HepG2 (cell line): ENCODE measurements at regions not wholly inside any gene's neighbourhood (a gene's known extent, or its start where the extent isn't known, plus 50 kb on each side); places are given as distances from the start of the nearest gene placed in this dataset.

Experiments used
- CTCF ChIP-seq: sonication (generic); formaldehyde crosslinking; IDR thresholded peaks from 2 replicates; pipeline ENCODE4 v1.5.0; 2020; ENCODE audit warnings: mild to moderate bottlenecking, missing genetic modification reagents, moderate library complexity
- EHMT2 ChIP-seq: fragments of 200-600 bp; sonication (generic); IDR thresholded peaks from 2 replicates; pipeline ENCODE4 v1.7.0; 2017; ENCODE audit warnings: antibody characterized with exemption, low read depth, low read length, borderline replicate concordance
- ELF1 ChIP-seq: sonication (generic); formaldehyde crosslinking; IDR thresholded peaks from 2 replicates; pipeline ENCODE4 v1.4.0; 2020; ENCODE audit warnings: missing genetic modification reagents
- GRHL1 ChIP-seq: sonication (generic); formaldehyde crosslinking; conservative IDR thresholded peaks from 2 replicates; pipeline ENCODE4 v1.8.0; 2022; ENCODE audit warnings: missing genetic modification reagents
- POLR2A ChIP-seq, 2 experiments: IDR thresholded peaks; 2 replicates each; pipeline ENCODE4 v1.6.1; 2011; ENCODE audit warnings: low read depth in 2 of 2, low read length in 2 of 2, mild to moderate bottlenecking in 1 of 2, moderate library complexity in 1 of 2; ENCODE audit not compliant: insufficient read depth in 1 of 2
- TFDP1 ChIP-seq: IDR thresholded peaks from 2 replicates; pipeline ENCODE4 v1.6.1; 2016; ENCODE audit warnings: missing compliant biosample characterization, missing genetic modification reagents, borderline replicate concordance
- ZNF121 ChIP-seq: sonication (generic); formaldehyde crosslinking; IDR thresholded peaks from 2 replicates; pipeline ENCODE4 v1.5.0; 2020; ENCODE audit warnings: mild to moderate bottlenecking, missing genetic modification reagents
- ZNF552 ChIP-seq: sonication (generic); formaldehyde crosslinking; IDR thresholded peaks from 2 replicates; pipeline ENCODE4 v1.9.0; 2022; ENCODE audit warnings: missing genetic modification reagents, mild to moderate bottlenecking, borderline replicate concordance
- TF ChIP-seq, protein P1 (sequence below): IDR thresholded peaks from 2 replicates; pipeline ENCODE4 v1.6.1; 2016; ENCODE audit warnings: missing biosample characterization, missing genetic modification reagents, low read depth

DNA sequence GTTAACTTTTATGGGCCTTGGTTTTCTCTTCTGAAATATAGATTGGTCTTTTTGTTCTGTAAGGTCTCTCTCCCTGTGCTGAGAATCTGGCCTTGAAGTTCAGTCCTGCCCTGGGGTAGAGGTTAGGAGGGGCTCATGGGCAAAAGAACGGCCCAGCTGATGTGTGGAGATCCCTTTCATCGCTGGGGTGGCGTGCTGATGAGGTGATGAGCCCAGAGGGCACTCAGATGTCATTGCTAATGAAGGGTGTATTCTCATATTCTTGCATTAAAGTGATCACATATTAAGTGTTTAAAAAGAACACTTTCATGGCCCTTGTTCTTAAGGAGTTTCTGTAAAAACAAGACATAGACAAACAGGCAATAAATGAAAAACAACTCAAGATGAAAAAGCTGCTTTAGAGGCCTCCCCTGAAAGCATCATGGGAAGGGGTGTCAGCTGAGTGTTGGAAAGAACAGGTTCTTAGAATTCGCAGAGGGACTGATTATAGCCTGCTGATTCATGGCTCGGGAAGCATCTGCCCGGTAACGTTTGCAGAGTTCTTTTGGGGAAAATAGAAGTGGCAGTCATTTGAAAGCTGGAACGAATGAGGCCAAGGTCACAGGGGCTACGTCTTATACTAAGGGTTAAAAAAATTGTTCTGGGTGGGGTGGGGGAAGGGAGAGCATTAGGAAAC, 72.5 kb upstream of the GPR158 start:
- TF ChIP-seq ZNF552 (CRISPR knock-in tag) (no peak), ELF1 (CRISPR knock-in tag) (no peak), POLR2A (IDR thresholded peaks at IDR 0.05; ENCODE audit: insufficient read depth in 1 of 2, low read depth in 2 of 2, low read length in 2 of 2) (no peak), CTCF (CRISPR knock-in tag) (no peak), ZNF121 (CRISPR knock-in tag) (no peak), GRHL1 (CRISPR knock-in tag) (no peak), TFDP1 (CRISPR knock-in tag) (no peak), EHMT2 (no peak)
- TF ChIP-seq, protein P1, sequence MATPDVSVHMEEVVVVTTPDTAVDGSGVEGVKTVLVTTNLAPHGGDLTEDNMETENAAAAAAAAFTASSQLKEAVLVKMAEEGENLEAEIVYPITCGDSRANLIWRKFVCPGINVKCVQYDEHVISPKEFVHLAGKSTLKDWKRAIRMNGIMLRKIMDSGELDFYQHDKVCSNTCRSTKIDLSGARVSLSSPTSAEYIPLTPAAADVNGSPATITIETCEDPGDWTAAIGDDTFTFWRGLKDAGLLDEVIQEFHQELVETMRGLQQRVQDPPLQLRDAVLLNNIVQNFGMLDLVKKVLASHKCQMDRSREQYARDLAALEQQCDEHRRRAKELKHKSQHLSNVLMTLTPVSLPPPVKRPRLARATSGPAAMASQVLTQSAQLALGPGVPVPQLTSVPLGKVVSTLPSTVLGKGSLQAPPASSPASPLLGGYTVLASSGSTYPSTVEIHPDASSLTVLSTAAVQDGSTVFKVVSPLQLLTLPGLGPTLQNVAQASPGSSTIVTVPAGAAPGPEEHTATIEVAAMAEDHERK: no peak
